ENCODE measurements at regions not wholly inside any gene's neighbourhood (a gene's known extent, or its start where the extent isn't known, plus 50 kb on each side); places are given as distances from the start of the nearest gene placed in this dataset.

DNA sequence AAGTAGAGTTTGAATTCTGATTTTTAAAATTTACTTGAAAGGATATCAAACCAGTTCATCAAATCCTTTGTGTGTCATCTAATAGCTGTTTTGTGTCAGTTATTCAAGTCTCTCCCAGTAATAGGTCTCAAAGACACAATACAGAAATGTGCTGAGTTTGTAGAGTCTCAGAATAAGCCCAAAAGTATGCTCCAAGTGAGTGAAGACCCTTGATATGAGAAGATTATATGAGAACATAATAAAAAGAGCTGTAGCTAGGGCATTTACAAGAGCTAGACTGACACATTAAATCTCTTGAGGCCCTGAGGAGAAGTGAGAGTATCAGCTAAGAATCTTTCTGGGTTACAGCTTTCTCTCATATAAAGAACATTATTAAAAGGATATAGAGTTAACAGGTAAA lies 721.0 kb upstream of the ARRDC3 start:
- Histone ChIP-seq H3K36me3 (no peaks in the 10 kb centered on the region), H3K9me3 (peaks cover 0 to 12% (median 3%) of the 10 kb centered on the region in 8 donors), H3K27ac (no peak overlapping the region), H3K4me3 (no peak overlapping the region), H3K4me1 (no peaks in the 10 kb centered on the region), H3K27me3 (replicated peaks in 1 of 7) (no peaks in the 10 kb centered on the region)
- intact Hi-C loops (cut with DNase I; ENCODE audit: low total_unique reads) = no loop called here
- TF ChIP-seq, protein P1, sequence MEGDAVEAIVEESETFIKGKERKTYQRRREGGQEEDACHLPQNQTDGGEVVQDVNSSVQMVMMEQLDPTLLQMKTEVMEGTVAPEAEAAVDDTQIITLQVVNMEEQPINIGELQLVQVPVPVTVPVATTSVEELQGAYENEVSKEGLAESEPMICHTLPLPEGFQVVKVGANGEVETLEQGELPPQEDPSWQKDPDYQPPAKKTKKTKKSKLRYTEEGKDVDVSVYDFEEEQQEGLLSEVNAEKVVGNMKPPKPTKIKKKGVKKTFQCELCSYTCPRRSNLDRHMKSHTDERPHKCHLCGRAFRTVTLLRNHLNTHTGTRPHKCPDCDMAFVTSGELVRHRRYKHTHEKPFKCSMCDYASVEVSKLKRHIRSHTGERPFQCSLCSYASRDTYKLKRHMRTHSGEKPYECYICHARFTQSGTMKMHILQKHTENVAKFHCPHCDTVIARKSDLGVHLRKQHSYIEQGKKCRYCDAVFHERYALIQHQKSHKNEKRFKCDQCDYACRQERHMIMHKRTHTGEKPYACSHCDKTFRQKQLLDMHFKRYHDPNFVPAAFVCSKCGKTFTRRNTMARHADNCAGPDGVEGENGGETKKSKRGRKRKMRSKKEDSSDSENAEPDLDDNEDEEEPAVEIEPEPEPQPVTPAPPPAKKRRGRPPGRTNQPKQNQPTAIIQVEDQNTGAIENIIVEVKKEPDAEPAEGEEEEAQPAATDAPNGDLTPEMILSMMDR (IDR thresholded peaks at IDR 0.05 in 8 of 11, conservative IDR thresholded peaks at IDR 0.05 in 3 of 11) = no peak
- no peak for TF ChIP-seq POLR2A (IDR thresholded peaks at IDR 0.05)
- TF ChIP-seq POLR2AphosphoS5 (IDR thresholded peaks at IDR 0.05) = no peak
- DNase-seq = no peak

DNA sequence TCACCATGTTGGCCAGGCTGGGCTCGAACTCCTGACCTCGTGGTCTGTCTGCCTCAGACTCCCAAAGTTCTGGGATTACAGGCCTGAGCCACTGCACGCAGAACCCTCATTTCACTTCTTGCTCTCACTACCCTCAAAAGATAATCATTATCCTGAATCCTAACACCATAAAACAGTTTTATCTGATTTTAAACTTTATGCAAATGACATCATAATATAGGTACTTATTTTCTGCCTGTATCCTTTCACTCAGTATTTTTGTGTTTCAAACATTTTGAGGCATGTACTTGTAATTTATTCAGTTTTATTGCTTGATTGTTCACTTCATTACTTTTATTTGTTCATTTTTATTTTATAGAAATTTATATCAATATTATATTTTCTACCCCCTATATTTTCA lies 719.2 kb upstream of the ARRDC3 start:
- intact Hi-C loops (cut with DNase I; ENCODE audit: low total_unique reads) = no loop called here
- 66 to 88% (median 76%) methylated on average over 3 of the region's 3 CpGs for WGBS, 5 donors
- Histone ChIP-seq H3K4me3 (no peak overlapping the region), H3K9me3 (peaks cover 0 to 12% (median 6%) of the 10 kb centered on the region in 8 donors), H3K4me1 (no peaks in the 10 kb centered on the region), H3K27ac (no peak overlapping the region), H3K36me3 (no peaks in the 10 kb centered on the region), H3K27me3 (replicated peaks in 1 of 7) (no peaks in the 10 kb centered on the region)
- DNase-seq = no peak
- TF ChIP-seq, protein P1 (IDR thresholded peaks at IDR 0.05 in 8 of 11, conservative IDR thresholded peaks at IDR 0.05 in 3 of 11) = no peak
- TF ChIP-seq POLR2A (IDR thresholded peaks at IDR 0.05) (no peak), POLR2AphosphoS5 (IDR thresholded peaks at IDR 0.05) (no peak)

DNA sequence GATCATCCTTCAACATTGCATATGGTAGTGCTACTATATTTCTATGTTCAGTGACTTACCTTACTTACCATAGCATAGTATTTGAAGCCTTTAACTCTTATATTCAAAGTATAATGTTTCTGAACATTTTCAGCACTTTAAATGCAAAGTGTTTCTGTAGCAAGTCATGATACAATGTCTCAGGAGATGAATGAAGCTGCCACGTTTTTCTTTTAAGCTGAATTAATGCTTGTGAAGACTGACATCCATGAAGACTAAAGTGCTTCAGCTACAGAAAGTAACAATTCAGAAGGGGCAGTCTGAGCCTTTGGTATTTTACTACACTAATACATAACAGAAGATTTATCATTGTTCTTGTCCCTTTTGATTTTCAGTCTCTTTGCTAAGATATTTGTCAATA lies 709.1 kb upstream of the ARRDC3 start:
- Histone ChIP-seq H3K27me3 (replicated peaks in 1 of 7) (no peaks in the 10 kb centered on the region), H3K9me3 (peaks cover 0 to 17% (median 5%) of the 10 kb centered on the region in 8 donors), H3K4me3 (no peak overlapping the region), H3K27ac (no peak overlapping the region), H3K36me3 (no peaks in the 10 kb centered on the region), H3K4me1 (no peaks in the 10 kb centered on the region)
- intact Hi-C loops (cut with DNase I; ENCODE audit: low total_unique reads) = no loop called here
- WGBS, 5 donors = 31 to 56% (median 49%) methylated on average over 1 of the region's 1 CpG
- DNase-seq = no peak
- TF ChIP-seq POLR2AphosphoS5 (IDR thresholded peaks at IDR 0.05) (no peak), POLR2A (IDR thresholded peaks at IDR 0.05) (no peak)
- TF ChIP-seq, protein P1 (IDR thresholded peaks at IDR 0.05 in 8 of 11, conservative IDR thresholded peaks at IDR 0.05 in 3 of 11) = no peak

DNA sequence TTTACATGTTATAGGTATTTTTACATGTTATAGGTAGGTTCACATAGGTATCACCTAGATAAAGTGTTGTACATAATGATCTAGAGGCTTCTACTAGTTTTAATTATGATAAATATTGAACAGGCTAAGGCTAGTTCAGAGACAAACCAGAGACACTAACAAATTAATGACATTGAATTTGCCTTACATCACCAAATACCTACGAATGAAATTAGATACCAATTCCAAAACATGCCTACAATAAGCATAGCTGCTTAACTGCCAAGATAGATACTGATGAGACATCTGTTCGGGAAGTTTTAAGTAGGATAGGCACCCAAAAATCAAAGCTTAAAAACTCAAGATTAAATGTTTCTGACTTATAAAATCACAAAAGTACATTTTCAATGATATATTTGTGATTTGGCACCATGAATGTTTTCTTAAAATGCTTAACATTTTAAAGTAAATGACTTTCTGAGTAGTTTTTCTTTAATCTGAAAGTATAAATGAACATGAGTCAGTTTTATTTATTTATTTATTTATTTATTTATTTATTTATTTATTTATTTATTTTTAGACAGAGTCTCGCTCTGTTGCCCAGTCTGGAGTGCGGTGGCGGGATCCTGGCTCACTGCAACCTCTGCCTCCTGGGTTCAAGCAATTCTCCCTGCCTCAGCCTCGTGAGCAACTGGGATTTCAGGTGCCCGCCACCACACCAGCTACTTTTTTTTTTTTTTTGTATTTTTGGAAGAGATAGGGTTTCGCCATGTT lies 703.1 kb upstream of the ARRDC3 start:
- Histone ChIP-seq H3K27me3 (replicated peaks in 1 of 7) (no peaks in the 10 kb centered on the region), H3K4me1 (no peaks in the 10 kb centered on the region), H3K9me3 (peaks cover 0 to 5% (median 1%) of the 10 kb centered on the region in 8 donors), H3K4me3 (no peak overlapping the region), H3K27ac (no peak overlapping the region), H3K36me3 (no peaks in the 10 kb centered on the region)
- TF ChIP-seq POLR2A (IDR thresholded peaks at IDR 0.05) = no peak
- TF ChIP-seq, protein P1 (IDR thresholded peaks at IDR 0.05 in 8 of 11, conservative IDR thresholded peaks at IDR 0.05 in 3 of 11) = no peak
- no peak for TF ChIP-seq POLR2AphosphoS5 (IDR thresholded peaks at IDR 0.05)
- no peak for DNase-seq
- intact Hi-C loops (cut with DNase I; ENCODE audit: low total_unique reads) = no loop called here
- WGBS, 5 donors = 76 to 89% (median 86%) methylated on average over 8 of the region's 8 CpGs

All from spleen (tissue), 11 donors.